NAMALWA (cell line): ENCODE measurements at regions not wholly inside any gene's neighbourhood (a gene's known extent, or its start where the extent isn't known, plus 50 kb on each side); places are given as distances from the start of the nearest gene placed in this dataset.
"Not testable (repeated sequence)": the region's sequence is repeated elsewhere in the genome, so short reads cannot be mapped to it uniquely, and the experiment has no call there.

ENCODE experiments used
- DNase-seq: peaks from one replicate; pipeline ENCODE4 v3.0.0-alpha.2; 2015; ENCODE audit warnings: low spot score

DNA sequence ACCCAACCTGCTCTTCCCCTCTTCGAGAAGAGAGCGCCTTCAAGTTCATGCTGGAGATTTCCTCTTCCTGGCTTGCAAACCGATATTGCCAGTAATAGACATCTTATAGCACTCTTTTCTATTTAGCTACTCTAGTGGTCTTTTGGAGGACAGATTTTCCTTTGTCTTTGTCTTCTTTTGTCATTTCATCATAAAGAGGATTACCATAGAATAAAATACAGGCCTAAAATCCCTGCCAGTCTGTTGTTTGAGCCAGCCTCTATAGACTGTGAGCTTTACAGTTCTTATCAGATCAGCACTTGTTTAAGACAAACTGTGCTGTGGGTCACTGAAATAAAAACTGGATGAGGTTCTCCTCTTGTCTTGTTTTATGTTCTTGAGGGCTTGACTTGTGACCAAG lies 802.8 kb downstream of the NR2F1-AS1 start:
- DNase-seq = no peak

DNA sequence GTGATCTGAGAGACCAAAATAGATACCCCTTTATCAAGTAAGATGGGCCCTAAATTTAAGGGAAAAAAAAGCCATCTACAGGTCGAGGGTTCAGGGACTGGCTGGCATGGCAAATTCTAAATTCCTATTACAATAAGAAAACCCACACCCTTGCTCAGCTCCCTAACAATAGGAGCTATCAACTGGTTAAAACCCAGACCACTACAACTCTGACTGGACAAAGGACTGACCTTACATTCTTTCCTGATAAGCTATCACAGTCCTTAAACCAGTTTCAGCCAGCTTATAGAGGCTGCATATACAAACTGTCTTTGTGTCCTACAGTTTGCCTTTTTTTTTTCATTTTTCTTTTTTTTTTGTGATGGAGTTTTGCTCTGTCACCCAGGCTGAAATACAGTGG lies 803.6 kb downstream of the NR2F1-AS1 start:
- DNase-seq = no peak

DNA sequence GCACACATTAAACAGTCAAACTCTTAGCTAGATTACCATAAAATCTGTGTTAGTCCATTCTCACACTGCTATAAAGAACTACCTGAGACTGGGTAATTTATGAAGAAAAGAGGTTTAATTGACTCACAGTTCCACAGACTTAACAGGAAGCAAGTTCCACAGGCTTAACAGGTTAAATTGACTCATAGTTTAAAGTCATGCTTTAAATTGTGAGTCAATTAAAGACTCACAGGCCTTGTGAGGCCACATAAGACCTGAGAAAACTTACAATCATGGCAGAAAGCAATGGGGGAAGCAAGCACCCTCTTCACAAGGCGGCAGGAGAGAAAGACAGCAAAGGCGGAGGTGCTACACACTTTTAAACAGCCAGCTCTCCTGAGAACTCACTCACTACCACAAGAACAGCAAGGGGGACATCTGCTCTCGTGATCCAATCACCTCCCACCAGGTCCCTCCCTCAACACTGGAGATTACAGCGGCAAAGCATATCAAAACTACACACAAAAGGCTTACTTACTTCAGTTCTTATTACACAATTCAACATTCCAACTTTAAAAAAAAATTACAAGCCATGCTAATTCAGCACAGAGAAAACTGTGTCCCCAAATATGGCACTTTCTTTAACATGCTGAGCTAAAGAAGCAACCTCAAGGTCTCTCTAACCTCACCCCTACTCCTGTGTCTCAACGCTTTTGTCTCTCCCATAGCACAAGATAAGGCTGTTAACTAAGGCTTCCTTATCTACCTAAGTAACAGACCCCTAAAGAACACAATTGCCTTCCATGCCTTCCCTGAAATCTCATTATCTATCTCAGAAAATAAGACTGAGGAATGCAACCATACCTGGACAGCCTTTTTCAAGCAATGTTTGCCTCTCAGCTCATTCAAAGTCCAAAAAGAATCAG lies 805.1 kb downstream of the NR2F1-AS1 start:
- no peak for DNase-seq

DNA sequence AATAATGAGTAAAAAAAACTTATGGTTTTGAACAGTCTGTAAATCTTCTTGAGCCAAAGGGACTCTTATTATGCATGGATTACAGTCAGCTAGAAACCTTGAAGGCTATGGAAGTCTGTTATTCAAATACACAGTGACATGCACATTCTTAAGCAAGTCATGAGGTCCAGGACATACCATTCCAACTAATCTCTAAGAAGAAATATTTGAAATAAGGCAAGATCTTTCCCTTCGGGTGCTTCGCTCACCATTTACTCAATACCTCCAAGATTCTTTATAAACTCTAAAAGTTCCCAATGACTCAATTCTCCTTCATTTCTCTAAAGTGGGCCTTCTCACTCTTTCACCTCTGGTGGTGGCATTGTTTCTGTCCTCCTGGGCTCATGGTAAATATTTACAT lies 811.0 kb downstream of the NR2F1-AS1 start:
- no peak for DNase-seq

DNA sequence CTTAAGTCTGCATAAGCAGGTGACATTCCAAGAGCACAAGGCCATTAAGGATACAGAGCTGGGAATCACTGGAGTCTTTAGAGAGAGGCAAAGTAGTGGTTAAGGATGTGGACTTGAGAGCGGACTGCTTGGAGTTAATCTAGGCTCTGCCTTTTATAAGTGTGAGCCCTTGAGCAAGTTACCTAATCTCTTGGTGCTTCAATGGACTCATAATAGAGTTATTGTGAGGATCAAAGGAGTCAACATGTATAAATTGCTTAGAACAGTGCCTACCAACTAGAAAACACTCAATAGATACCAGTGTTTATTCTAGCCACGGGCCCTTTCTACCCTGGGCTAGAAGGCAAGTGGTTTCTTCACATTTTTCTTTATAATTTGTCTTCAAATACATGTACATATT lies 819.4 kb downstream of the NR2F1-AS1 start:
- DNase-seq = no peak

DNA sequence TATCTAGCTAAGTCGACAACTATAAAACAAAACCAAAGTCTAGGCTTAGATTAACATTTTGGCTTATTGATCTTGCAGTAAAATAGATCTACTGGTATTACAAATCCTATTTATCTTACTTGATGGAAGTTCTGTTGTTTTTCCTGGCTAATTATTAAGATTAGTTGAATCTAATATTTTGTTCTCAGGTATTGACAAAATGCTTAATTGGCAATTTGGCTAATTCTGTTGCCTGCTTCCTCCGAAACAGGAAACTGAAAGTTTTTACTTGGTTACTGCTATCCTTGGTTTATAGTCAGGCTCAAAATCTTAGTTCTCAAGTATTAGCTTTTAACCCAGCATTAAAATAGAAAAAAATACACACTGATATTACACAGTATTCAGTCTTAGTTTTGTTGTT lies 820.5 kb downstream of the NR2F1-AS1 start:
- DNase-seq = no peak

DNA sequence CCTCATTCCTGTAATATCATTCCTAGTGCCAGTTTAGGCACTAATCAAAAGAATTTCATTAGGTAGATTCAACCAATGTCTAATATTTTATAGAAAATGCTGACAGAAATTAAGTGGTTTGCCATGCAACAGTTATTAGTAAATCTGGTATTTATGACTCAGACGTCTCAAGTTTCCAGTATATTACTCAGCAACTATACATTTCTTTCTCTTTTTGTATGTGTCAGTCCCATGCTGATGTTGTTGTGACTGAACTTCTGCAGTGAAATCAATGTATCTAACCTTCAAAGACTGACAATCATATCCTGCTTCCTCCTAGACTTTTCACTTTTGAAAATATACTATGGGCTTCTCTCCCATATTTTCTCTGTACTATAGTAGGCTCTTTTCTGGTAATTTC lies 822.5 kb downstream of the NR2F1-AS1 start:
- no peak for DNase-seq

DNA sequence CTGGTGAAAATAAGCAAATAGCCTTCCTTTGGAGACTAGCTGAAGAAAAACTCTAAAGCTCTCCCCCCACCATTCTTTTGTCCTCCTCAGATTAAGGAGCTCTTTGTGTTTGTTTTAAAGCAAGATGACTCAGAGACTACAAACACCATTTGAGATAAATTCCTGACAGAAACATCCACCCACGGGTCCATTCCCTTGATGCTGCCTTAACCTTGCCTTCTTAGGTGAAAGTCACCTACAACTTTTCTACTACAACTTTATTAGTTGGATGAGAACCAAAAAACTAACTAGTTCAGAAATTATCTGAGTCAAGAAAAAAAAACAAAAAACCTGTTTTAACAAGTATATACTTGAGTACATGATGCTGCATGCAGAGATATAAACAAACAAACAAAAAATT lies 831.1 kb downstream of the NR2F1-AS1 start:
- DNase-seq = no peak

- no peak for DNase-seq
Measured at GRCh38 chr5:92748072-92748676, 832.8 kb downstream of the NR2F1-AS1 start.

DNA sequence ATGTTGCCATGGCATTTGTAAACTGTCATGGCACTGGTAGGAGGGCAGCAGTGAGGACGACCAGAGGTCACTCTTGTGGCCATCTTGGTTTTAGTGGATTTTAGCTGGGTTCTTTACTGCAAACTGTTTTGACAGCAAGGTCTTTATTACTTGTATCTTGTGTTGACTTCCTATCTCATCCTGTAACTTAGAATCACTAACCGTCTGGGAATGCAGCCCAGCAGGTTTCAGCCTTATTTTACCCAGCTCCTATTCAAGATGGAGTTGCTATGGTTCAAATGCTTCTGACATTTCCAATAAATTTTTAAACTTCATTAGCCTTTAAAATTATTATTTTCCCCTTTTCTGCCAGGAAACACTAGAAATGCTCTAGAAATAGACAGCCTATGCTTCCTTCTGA lies 839.1 kb downstream of the NR2F1-AS1 start:
- DNase-seq = no peak

- no peak for DNase-seq
Measured at GRCh38 chr5:92734211-92734940, 846.6 kb downstream of the NR2F1-AS1 start.

- no peak for DNase-seq
Measured at GRCh38 chr5:92730486-92730885, 850.5 kb downstream of the NR2F1-AS1 start.

DNA sequence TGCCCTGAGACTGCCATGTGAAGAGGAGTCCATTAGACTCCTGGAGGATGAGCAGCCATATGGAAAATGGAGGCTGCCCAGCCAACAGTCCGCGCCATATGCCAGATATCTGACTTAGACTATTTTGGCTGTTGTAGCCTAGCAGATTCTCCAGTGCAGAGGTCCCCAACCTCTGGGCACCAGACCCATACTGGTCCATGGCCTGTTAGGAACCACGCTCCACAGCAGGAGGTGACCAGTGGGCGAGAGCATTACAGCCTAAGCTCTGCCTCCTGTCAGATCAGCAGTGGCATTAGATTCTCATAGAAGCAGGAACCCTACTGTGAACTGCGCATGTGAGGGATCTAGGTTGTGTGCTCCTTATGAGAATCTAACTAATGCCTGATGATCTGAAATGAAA lies 851.9 kb downstream of the NR2F1-AS1 start:
- no peak for DNase-seq

- no peak for DNase-seq
Measured at GRCh38 chr5:92715946-92716520, 865.0 kb downstream of the NR2F1-AS1 start.

DNA sequence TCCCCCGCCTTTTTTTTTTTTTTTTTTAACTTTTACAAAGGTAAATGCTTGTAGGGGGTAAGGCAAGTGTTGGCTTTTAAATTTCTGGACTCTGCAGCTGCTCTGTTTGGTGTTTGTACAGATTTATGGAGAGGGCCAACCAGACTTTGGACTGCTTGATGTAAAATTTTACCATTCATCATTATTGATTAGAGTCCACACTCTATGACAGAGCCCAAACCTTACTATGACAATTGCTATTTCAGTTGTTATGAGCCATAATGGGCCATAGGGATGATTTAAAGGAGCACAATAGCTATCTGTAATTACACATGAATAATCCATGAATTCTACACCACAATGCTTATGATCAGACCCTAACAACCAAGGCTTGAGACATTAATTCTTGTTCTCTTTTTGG lies 867.2 kb downstream of the NR2F1-AS1 start:
- no peak for DNase-seq

GRCh38 chr5:92713335-92713743 lies 867.7 kb downstream of the NR2F1-AS1 start:
- no peak for DNase-seq

GRCh38 chr5:92711956-92712355 lies 869.1 kb downstream of the NR2F1-AS1 start:
- DNase-seq = no peak

- no peak for DNase-seq
Measured at GRCh38 chr5:92704590-92704989, 876.4 kb downstream of the NR2F1-AS1 start.

DNA sequence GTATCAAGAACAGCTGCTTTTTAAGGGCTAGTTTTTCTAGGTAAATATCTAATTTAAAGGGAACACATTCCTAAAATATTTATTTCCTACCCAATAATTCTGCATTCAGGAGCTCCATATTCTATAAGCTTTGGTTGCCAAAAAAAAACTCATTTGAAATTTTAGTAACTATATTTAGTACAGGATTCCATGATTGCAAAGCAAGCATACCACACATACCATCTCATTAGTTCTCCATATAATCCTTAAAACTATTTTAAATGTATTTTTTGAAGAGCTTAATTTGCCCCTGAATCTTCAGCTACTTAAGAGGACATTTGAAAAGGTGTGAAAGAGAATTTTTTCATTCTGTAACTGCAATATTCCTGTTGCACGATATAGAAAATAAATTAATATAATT lies 877.0 kb downstream of the NR2F1-AS1 start:
- no peak for DNase-seq

- DNase-seq = no peak
Measured at GRCh38 chr5:92695123-92696003, 885.7 kb downstream of the NR2F1-AS1 start.

- no peak for DNase-seq
Measured at GRCh38 chr5:92694067-92694466, 887.0 kb downstream of the NR2F1-AS1 start.

DNA sequence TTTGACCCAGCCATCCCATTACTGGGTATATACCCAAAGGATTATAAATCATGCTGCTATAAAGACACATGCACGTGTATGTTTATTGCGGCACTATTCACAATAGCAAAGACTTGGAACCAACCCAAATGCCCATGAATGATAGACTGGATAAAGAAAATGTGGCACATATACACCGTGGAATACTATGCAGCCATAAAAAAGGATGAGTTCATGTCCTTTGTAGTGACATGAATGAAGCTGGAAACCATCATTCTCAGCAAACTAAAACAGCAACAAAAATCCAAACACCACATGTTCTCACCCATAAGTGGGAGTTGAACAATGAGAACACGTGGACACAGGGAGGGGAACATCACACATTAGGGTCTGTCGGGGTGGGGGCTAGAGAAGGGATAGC lies 889.1 kb downstream of the NR2F1-AS1 start:
- DNase-seq = not testable (repeated sequence)
